ENCODE measurements at regions not wholly inside any gene's neighbourhood (a gene's known extent, or its start where the extent isn't known, plus 50 kb on each side); places are given as distances from the start of the nearest gene placed in this dataset.

DNA sequence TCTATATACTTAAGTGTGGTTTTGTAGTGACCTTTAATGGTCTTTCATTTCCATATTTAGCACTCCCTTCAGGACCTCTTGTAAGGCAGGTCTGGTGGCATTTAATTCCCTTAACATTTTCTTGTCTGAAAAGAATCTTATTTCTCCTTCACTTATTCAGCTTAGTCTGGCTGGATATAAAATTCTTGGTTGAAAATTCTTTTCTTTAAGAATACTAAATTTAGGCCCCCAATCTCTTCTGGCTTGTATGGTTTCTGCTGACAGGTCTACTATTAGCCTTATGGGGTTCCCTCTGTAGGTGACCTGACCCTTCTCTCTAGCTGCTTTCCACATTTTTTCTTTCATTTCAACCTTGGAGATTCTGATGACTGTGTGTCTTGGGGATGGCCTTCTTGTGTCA is 236.9 kb downstream of the THBS2 start:
- TF ChIP-seq TAF1 (IDR thresholded peaks at IDR 0.05; ENCODE audit: borderline replicate concordance, low read depth, low read length) (no peak), POLR2AphosphoS5 (IDR thresholded peaks at IDR 0.05; ENCODE audit: low read depth, low read length) (no peak), POLR2A (IDR thresholded peaks at IDR 0.05; ENCODE audit: low read depth, low read length) (no peak)

DNA sequence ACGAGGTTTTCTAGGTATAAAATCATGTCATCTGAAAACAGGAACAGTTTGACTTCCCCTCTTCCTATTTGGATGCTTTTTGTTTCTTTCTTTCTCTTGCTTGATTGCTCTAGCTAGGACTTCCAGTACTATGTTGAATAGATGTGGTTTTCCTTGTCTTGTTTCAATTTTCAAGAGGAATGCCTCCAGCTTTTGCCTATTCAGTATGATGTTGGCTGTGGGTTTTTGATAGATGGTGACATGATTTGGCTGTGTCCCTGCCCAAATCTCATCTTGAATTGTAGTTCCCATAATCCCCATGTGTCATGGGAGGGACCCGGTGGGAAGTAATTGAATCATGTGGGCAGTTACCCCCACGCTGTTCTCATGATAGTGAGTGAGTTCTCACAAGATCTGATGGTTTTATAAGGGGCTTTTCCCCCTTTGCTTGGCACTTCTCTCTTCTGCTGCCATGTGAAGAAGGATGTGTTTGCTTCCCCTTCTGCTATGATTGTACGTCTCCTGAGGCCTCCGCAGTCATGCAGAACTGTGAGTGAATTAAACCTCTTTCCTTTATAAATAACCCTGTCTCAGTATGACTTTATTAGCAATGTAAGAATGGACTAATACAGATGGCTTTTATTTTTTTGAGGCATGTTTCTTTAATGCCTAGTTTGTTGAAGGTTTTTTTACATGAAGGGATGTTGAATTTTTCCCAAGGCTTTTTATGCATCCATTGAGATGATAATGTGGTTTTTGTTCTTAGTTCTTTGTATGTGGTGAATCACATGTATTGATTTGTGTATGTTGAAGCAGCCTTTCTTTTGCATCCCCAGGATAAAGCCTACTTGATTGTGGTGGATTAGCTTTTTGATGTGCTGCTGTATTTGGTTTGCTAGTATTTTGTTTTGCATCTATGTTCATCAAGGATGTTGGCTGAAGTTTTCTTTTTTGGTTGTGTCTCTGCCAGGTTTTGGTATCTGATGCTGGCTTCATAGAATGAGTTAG is 239.1 kb downstream of the THBS2 start:
- no peak for DNase-seq (ENCODE audit: insufficient read length)
- no peak for FAIRE-seq
- TF ChIP-seq POLR2A (IDR thresholded peaks at IDR 0.05; ENCODE audit: low read depth, low read length) (no peak), TAF1 (IDR thresholded peaks at IDR 0.05; ENCODE audit: borderline replicate concordance, low read depth, low read length) (no peak), POLR2AphosphoS5 (IDR thresholded peaks at IDR 0.05; ENCODE audit: low read depth, low read length) (no peak)

More for the DNA sequence above, 236.9 kb downstream of the THBS2 start:
- FAIRE-seq (no peak), DNase-seq (ENCODE audit: insufficient read length) (no peak)

DNA sequence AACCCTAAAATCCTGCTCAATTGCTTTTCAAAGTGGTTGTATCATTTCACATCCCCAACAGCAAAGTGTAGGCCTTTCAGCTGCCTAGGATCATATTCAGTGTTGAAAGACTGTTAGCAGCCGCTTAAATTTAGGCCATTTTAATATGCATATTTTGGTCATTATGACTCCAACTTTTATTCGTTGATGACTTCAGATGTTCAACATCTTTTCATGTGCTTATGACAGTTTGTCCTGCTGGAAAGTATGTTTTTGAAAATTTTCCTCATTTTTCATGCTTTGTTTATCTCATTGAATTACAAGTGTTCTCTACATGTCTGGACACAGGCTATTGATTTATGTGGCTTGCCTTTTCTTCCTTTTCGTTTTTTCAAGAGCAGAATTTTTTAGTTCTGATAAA is 244.0 kb downstream of the THBS2 start:
- DNase-seq (ENCODE audit: insufficient read length) (no peak), FAIRE-seq (no peak)
- TF ChIP-seq POLR2A (IDR thresholded peaks at IDR 0.05; ENCODE audit: low read depth, low read length) = no peak
- TF ChIP-seq POLR2AphosphoS5 (IDR thresholded peaks at IDR 0.05; ENCODE audit: low read depth, low read length) = no peak
- TF ChIP-seq TAF1 (IDR thresholded peaks at IDR 0.05; ENCODE audit: borderline replicate concordance, low read depth, low read length) = no peak

DNA sequence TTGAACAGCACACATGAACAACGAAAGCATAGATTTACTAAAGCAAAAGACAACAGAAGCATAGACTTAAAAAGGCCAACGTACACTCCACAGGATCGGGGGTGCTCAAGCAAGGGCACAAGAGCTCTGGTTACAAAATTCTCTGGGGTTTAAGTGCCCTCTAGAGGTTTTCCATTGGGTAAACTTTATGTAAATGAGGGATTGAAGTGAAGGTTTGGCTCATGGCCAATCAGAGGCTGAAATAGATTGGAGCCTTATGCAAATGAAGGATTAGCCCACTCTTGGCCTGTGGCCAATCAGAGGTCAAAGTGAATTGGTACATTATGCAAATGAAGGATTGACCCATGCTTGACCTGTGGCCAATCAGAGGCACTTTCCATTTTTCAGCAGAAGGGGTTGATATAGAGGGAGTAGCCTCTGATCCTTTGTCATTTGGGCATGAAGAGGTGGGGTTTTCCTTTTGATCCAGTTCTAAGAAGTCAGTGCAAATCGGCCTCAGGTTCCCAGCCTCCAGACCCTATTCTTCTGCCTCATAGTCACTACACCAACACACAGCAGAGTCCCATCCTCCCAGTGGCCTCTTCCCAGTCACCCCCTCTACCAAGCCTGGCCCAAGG is 244.9 kb downstream of the THBS2 start:
- DNase-seq (ENCODE audit: insufficient read length) (no peak), FAIRE-seq (no peak)
- TF ChIP-seq TAF1 (IDR thresholded peaks at IDR 0.05; ENCODE audit: borderline replicate concordance, low read depth, low read length) = no peak
- no peak for TF ChIP-seq POLR2A (IDR thresholded peaks at IDR 0.05; ENCODE audit: low read depth, low read length)
- TF ChIP-seq POLR2AphosphoS5 (IDR thresholded peaks at IDR 0.05; ENCODE audit: low read depth, low read length) = no peak

DNA sequence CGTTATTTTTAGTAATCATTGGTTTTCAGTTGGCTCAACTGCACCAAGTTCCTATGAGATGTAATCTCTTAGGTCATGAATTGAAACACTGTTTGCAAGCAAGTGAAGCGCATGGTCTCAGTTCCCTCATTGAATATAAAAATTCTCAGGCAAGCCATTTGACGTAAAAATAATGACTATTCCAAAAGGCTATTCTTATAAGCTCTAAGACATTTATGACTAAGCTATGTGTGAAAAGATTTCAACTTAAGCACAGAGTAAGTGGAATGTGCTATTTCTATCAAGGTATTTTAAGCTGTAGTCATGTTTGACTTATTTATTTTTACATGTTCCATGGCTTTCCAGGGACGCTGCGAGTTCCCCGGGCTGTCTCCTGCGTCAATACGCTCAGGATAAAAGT is 248.5 kb downstream of the THBS2 start:
- FAIRE-seq = no peak
- TF ChIP-seq TAF1 (IDR thresholded peaks at IDR 0.05; ENCODE audit: borderline replicate concordance, low read depth, low read length) = no peak
- TF ChIP-seq POLR2AphosphoS5 (IDR thresholded peaks at IDR 0.05; ENCODE audit: low read depth, low read length) = no peak
- TF ChIP-seq POLR2A (IDR thresholded peaks at IDR 0.05; ENCODE audit: low read depth, low read length) = no peak

DNA sequence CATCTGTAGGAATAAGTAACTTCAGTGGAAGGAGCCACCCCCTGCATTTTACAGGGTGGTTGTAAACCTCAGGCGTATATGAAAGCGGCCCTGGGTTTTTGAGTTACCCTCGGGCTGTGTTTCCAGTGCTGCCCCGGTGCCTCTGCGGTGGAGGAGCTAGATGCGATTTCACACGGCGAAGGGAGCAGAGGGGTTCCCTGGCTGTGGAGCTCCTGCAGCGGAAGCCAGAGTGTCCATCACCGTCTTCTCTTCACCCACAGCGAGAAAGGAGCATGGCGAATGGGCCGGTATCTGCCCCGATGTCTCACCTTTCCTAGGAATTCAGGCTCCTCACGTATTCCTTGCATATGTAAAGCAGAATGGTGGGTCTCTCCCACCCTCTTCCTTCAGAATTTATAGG is 253.6 kb downstream of the THBS2 start:
- DNase-seq (ENCODE audit: insufficient read length) = no peak
- no peak for FAIRE-seq
- TF ChIP-seq TAF1 (IDR thresholded peaks at IDR 0.05; ENCODE audit: borderline replicate concordance, low read depth, low read length) = no peak
- no peak for TF ChIP-seq POLR2A (IDR thresholded peaks at IDR 0.05; ENCODE audit: low read depth, low read length)
- no peak for TF ChIP-seq POLR2AphosphoS5 (IDR thresholded peaks at IDR 0.05; ENCODE audit: low read depth, low read length)

More for the DNA sequence above, 248.5 kb downstream of the THBS2 start:
- no peak for DNase-seq (ENCODE audit: insufficient read length)

DNA sequence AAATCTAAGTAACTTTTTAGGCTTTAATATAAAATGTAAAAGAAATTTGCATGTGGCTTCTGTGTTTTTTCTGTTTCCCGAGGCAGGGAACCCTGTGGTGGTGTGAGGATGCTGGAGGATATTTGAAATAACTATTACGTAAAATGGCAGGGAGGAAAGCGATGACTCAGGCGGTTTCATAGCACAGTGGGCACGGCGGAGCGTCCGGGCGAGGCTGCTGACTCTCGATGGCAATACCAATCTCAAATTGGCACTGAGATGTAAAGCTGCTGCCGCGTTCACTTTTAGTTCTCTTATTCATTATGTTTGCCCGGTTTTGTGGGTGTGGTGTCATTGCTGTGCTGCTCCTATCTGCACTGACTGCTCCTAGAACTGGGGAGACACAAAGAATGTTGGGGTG is 254.3 kb downstream of the THBS2 start:
- DNase-seq (ENCODE audit: insufficient read length) (no peak), FAIRE-seq (no peak)
- no peak for TF ChIP-seq POLR2A (IDR thresholded peaks at IDR 0.05; ENCODE audit: low read depth, low read length)
- TF ChIP-seq POLR2AphosphoS5 (IDR thresholded peaks at IDR 0.05; ENCODE audit: low read depth, low read length) = no peak
- TF ChIP-seq TAF1 (IDR thresholded peaks at IDR 0.05; ENCODE audit: borderline replicate concordance, low read depth, low read length) = no peak

DNA sequence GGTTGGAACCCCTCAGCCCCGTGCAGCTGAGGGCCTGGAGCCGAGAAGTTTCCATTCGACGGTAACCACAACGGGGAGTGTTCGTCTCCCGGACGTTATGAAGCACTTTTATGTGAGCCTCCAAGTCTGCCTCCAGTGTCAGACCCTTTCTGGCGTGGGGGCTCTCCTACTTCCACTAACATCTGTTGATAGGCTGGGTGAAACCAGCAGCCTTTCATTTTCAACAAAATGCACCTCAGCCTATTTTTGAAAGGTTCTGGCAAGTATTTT is 257.4 kb downstream of the THBS2 start:
- no peak for FAIRE-seq

DNA sequence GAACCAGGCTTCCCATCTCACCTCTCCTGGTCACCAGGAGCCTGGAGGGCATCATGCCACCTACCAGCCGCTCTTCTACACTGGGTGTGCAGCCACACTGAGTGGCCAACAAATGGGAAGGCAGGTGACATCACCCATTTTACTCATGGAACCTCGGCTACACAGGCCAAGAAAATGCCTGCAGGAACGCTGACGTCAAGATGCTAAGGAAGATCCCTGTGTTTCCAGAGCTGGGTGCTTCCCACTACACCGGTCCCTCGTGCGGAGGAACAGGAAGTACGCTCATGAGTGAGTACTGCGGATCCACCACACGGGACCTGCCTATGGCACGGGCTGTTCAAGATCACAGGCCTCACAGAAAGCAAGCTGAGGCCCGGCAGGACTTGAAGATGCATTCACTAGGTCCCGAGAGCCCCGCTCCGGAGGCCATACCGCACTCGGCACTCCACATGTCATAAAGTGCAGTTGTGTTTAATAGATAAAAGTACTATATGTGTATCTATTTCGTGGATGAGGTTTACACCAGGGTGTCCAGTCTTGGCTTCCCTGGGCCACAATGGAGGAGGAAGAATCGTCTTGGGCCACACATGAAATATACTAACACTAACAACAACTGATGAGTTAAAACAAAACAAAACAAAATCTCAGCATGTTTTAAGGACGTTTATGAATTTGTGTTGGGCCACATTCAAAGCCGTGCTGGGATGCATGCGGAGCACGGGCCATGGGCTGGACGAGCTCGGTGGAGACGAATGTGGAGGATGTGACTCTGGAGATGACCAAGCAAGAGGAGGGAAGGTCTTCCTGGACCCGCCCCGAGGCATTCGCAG is 257.9 kb downstream of the THBS2 start:
- FAIRE-seq (no peak), DNase-seq (ENCODE audit: insufficient read length) (no peak)
- no peak for TF ChIP-seq TAF1 (IDR thresholded peaks at IDR 0.05; ENCODE audit: borderline replicate concordance, low read depth, low read length)
- no peak for TF ChIP-seq POLR2A (IDR thresholded peaks at IDR 0.05; ENCODE audit: low read depth, low read length)
- no peak for TF ChIP-seq POLR2AphosphoS5 (IDR thresholded peaks at IDR 0.05; ENCODE audit: low read depth, low read length)

More for the DNA sequence above, 257.4 kb downstream of the THBS2 start:
- TF ChIP-seq POLR2AphosphoS5 (IDR thresholded peaks at IDR 0.05; ENCODE audit: low read depth, low read length) (no peak), POLR2A (IDR thresholded peaks at IDR 0.05; ENCODE audit: low read depth, low read length) (no peak), TAF1 (IDR thresholded peaks at IDR 0.05; ENCODE audit: borderline replicate concordance, low read depth, low read length) (no peak)
- no peak for DNase-seq (ENCODE audit: insufficient read length)

DNA sequence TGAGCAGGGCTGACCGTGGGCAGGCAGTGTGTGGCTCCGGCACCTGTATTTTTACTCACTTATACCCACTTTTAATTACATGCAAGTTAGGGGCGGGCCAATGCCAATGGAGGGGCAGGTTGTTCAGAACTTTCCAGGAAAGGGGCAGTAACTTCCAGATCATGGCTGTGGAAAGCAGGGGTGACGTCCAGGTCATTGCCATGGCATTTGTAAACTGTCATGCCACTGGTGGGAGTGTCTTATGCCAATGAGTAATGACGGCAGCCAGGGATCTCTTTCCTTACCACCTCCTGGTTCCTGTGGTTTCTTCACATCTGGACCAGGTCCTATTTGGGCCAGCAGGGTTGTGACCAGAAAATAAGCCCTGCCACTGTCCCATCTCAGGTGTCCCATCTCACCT is 258.7 kb downstream of the THBS2 start:
- no peak for FAIRE-seq

More for the DNA sequence above, 258.7 kb downstream of the THBS2 start:
- TF ChIP-seq POLR2AphosphoS5 (IDR thresholded peaks at IDR 0.05; ENCODE audit: low read depth, low read length) (no peak), TAF1 (IDR thresholded peaks at IDR 0.05; ENCODE audit: borderline replicate concordance, low read depth, low read length) (no peak), POLR2A (IDR thresholded peaks at IDR 0.05; ENCODE audit: low read depth, low read length) (no peak)
- no peak for DNase-seq (ENCODE audit: insufficient read length)

All from GM12892 (cell line).